ENCODE measurements at regions not wholly inside any gene's neighbourhood (a gene's known extent, or its start where the extent isn't known, plus 50 kb on each side); places are given as distances from the start of the nearest gene placed in this dataset.

GRCh38 chr15:96066126-96066525, 264.4 kb upstream of the NR2F2 start:
- no peak for DNase-seq
- peaks cover 2% of the 10 kb centered on the region; the same call in 1 of the 2 replicates for H3K27me3 ChIP-seq (ENCODE audit: control insufficient read depth, insufficient read depth, low read length)

GRCh38 chr15:96066852-96067495, 263.5 kb upstream of the NR2F2 start:
- DNase-seq: no peak
- peaks cover 2% of the 10 kb centered on the region; the same call in 1 of the 2 replicates for H3K27me3 ChIP-seq (ENCODE audit: control insufficient read depth, insufficient read depth, low read length)
- no peak overlapping the region for H3K4me3 ChIP-seq (ENCODE audit: insufficient read depth, low read depth, low read length)
- no peaks in the 10 kb centered on the region for H3K36me3 ChIP-seq (replicated peaks; ENCODE audit: control insufficient read depth, insufficient read depth, low read length)

More at GRCh38 chr15:96066126-96066525, 264.4 kb upstream of the NR2F2 start:
- no peak overlapping the region for H3K4me3 ChIP-seq (ENCODE audit: insufficient read depth, low read depth, low read length)
- H3K36me3 ChIP-seq (replicated peaks; ENCODE audit: control insufficient read depth, insufficient read depth, low read length): no peaks in the 10 kb centered on the region

GRCh38 chr15:96067677-96068076, 262.8 kb upstream of the NR2F2 start:
- H3K36me3 ChIP-seq (replicated peaks; ENCODE audit: control insufficient read depth, insufficient read depth, low read length): no peaks in the 10 kb centered on the region
- peaks cover 2% of the 10 kb centered on the region; the same call in 1 of the 2 replicates for H3K27me3 ChIP-seq (ENCODE audit: control insufficient read depth, insufficient read depth, low read length)
- H3K4me3 ChIP-seq (ENCODE audit: insufficient read depth, low read depth, low read length): no peak overlapping the region
- DNase-seq: no peak

- Histone ChIP-seq H3K36me3 (replicated peaks; ENCODE audit: control insufficient read depth, insufficient read depth, low read length) (no peaks in the 10 kb centered on the region), H3K27me3 (ENCODE audit: control insufficient read depth, insufficient read depth, low read length) (no peaks in the 10 kb centered on the region), H3K4me3 (ENCODE audit: insufficient read depth, low read depth, low read length) (no peak overlapping the region)
- no peak for DNase-seq
Observed at GRCh38 chr15:96068897-96069296, 261.6 kb upstream of the NR2F2 start.

- no peak for DNase-seq
- peaks cover 2% of the 10 kb centered on the region; the same call in 1 of the 2 replicates for H3K27me3 ChIP-seq (ENCODE audit: control insufficient read depth, insufficient read depth, low read length)
- no peak overlapping the region for H3K4me3 ChIP-seq (ENCODE audit: insufficient read depth, low read depth, low read length)
- no peaks in the 10 kb centered on the region for H3K36me3 ChIP-seq (replicated peaks; ENCODE audit: control insufficient read depth, insufficient read depth, low read length)
Observed at GRCh38 chr15:96070636-96071035, 259.9 kb upstream of the NR2F2 start.

- no peak overlapping the region for H3K4me3 ChIP-seq (ENCODE audit: insufficient read depth, low read depth, low read length)
Observed at GRCh38 chr15:96072821-96073220, 257.7 kb upstream of the NR2F2 start.

GRCh38 chr15:96073908-96074307, 256.6 kb upstream of the NR2F2 start:
- no peak for DNase-seq
- Histone ChIP-seq H3K4me3 (ENCODE audit: insufficient read depth, low read depth, low read length) (no peak overlapping the region), H3K36me3 (replicated peaks; ENCODE audit: control insufficient read depth, insufficient read depth, low read length) (no peaks in the 10 kb centered on the region), H3K27me3 (ENCODE audit: control insufficient read depth, insufficient read depth, low read length) (peaks cover 2% of the 10 kb centered on the region)

More at GRCh38 chr15:96072821-96073220, 257.7 kb upstream of the NR2F2 start:
- Histone ChIP-seq H3K36me3 (replicated peaks; ENCODE audit: control insufficient read depth, insufficient read depth, low read length) (no peaks in the 10 kb centered on the region), H3K27me3 (ENCODE audit: control insufficient read depth, insufficient read depth, low read length) (peaks cover 2% of the 10 kb centered on the region; the same call in 1 of the 2 replicates)
- no peak for DNase-seq

GRCh38 chr15:96075895-96076294, 254.6 kb upstream of the NR2F2 start:
- Histone ChIP-seq H3K27me3 (ENCODE audit: control insufficient read depth, insufficient read depth, low read length) (peaks cover 2% of the 10 kb centered on the region), H3K36me3 (replicated peaks; ENCODE audit: control insufficient read depth, insufficient read depth, low read length) (no peaks in the 10 kb centered on the region), H3K4me3 (ENCODE audit: insufficient read depth, low read depth, low read length) (no peak overlapping the region)
- DNase-seq: no peak

- no peak for DNase-seq
- H3K36me3 ChIP-seq (replicated peaks; ENCODE audit: control insufficient read depth, insufficient read depth, low read length): no peaks in the 10 kb centered on the region
- H3K4me3 ChIP-seq (ENCODE audit: insufficient read depth, low read depth, low read length): no peak overlapping the region
- H3K27me3 ChIP-seq (ENCODE audit: control insufficient read depth, insufficient read depth, low read length): peaks cover 2% of the 10 kb centered on the region
Observed at GRCh38 chr15:96076350-96076749, 254.2 kb upstream of the NR2F2 start.

- Histone ChIP-seq H3K27me3 (ENCODE audit: control insufficient read depth, insufficient read depth, low read length) (peaks cover 16% of the 10 kb centered on the region), H3K36me3 (replicated peaks; ENCODE audit: control insufficient read depth, insufficient read depth, low read length) (no peaks in the 10 kb centered on the region), H3K4me3 (ENCODE audit: insufficient read depth, low read depth, low read length) (no peak overlapping the region)
- DNase-seq: no peak
Observed at GRCh38 chr15:96079041-96079440, 251.5 kb upstream of the NR2F2 start.

GRCh38 chr15:96079882-96080281, 250.6 kb upstream of the NR2F2 start:
- peaks cover 22% of the 10 kb centered on the region for H3K27me3 ChIP-seq (ENCODE audit: control insufficient read depth, insufficient read depth, low read length)
- no peak for DNase-seq
- no peaks in the 10 kb centered on the region for H3K36me3 ChIP-seq (replicated peaks; ENCODE audit: control insufficient read depth, insufficient read depth, low read length)
- H3K4me3 ChIP-seq (ENCODE audit: insufficient read depth, low read depth, low read length): no peak overlapping the region

- peaks cover 72% of the 10 kb centered on the region for H3K27me3 ChIP-seq (ENCODE audit: control insufficient read depth, insufficient read depth, low read length)
- H3K4me3 ChIP-seq (ENCODE audit: insufficient read depth, low read depth, low read length): no peak overlapping the region
- no peaks in the 10 kb centered on the region for H3K36me3 ChIP-seq (replicated peaks; ENCODE audit: control insufficient read depth, insufficient read depth, low read length)
- no peak for DNase-seq
Observed at GRCh38 chr15:96086164-96086563, 244.3 kb upstream of the NR2F2 start.

- peaks cover 78% of the 10 kb centered on the region for H3K27me3 ChIP-seq (ENCODE audit: control insufficient read depth, insufficient read depth, low read length)
- H3K4me3 ChIP-seq (ENCODE audit: insufficient read depth, low read depth, low read length): no peak overlapping the region
- peak; percentile 67 for DNase-seq
- no peaks in the 10 kb centered on the region for H3K36me3 ChIP-seq (replicated peaks; ENCODE audit: control insufficient read depth, insufficient read depth, low read length)
Observed at GRCh38 chr15:96087180-96087884, 243.2 kb upstream of the NR2F2 start.

GRCh38 chr15:96088650-96089049, 241.8 kb upstream of the NR2F2 start:
- no peaks in the 10 kb centered on the region for H3K36me3 ChIP-seq (replicated peaks; ENCODE audit: control insufficient read depth, insufficient read depth, low read length)
- peak; percentile 16 for DNase-seq
- H3K4me3 ChIP-seq (ENCODE audit: insufficient read depth, low read depth, low read length): no peak overlapping the region
- H3K27me3 ChIP-seq (ENCODE audit: control insufficient read depth, insufficient read depth, low read length): peaks cover 74% of the 10 kb centered on the region

- no peak overlapping the region for H3K4me3 ChIP-seq (ENCODE audit: insufficient read depth, low read depth, low read length)
- no peaks in the 10 kb centered on the region for H3K36me3 ChIP-seq (replicated peaks; ENCODE audit: control insufficient read depth, insufficient read depth, low read length)
- DNase-seq: no peak
- H3K27me3 ChIP-seq (ENCODE audit: control insufficient read depth, insufficient read depth, low read length): peaks cover 71% of the 10 kb centered on the region
Observed at GRCh38 chr15:96089405-96090058, 241.0 kb upstream of the NR2F2 start.
